HUES6 (cell line): ENCODE measurements at regions not wholly inside any gene's neighbourhood (a gene's known extent, or its start where the extent isn't known, plus 50 kb on each side); places are given as distances from the start of the nearest gene placed in this dataset.

Experiments used
- H3K27ac ChIP-seq: 2 replicates; pipeline ENCODE4 v1.7.0; 2013; ENCODE audit warnings: low read depth, mild to moderate bottlenecking, low read length, inconsistent platforms
- H3K27me3 ChIP-seq: 2 replicates; pipeline ENCODE4 v1.6.1; 2013; ENCODE audit warnings: low read length; ENCODE audit not compliant: control insufficient read depth, insufficient read depth
- H3K36me3 ChIP-seq: 2 replicates; pipeline ENCODE4 v1.6.1; 2013; ENCODE audit warnings: low read length; ENCODE audit not compliant: control insufficient read depth, insufficient read depth
- H3K4me1 ChIP-seq: 2 replicates; pipeline ENCODE4 v1.6.1; 2013; ENCODE audit warnings: low read length; ENCODE audit not compliant: control insufficient read depth, insufficient read depth
- H3K4me3 ChIP-seq: 2 replicates; pipeline ENCODE4 v1.5.1; 2013; ENCODE audit warnings: low read depth, low read length
- H3K9ac ChIP-seq: one replicate; pipeline ENCODE4 v1.6.1; 2013; ENCODE audit warnings: mild to moderate bottlenecking, low read length
- H3K9me3 ChIP-seq: 2 replicates; pipeline ENCODE4 v1.6.1; 2013; ENCODE audit warnings: low read depth, low read length; ENCODE audit not compliant: control insufficient read depth, insufficient read depth

GRCh38 chr5:158537366-158537765 is 562.4 kb downstream of the EBF1 start:
- no peaks in the 10 kb centered on the region for H3K36me3 ChIP-seq
- no peaks in the 10 kb centered on the region for H3K27me3 ChIP-seq
- no peak overlapping the region for H3K4me3 ChIP-seq
- H3K9ac ChIP-seq, result no peak overlapping the region
- no peak overlapping the region for H3K27ac ChIP-seq
- H3K9me3 ChIP-seq, result no peaks in the 10 kb centered on the region
- H3K4me1 ChIP-seq, result peaks cover 6% of the 10 kb centered on the region; the same call in 1 of the 2 replicates

- no peak overlapping the region for H3K4me3 ChIP-seq
- H3K9ac ChIP-seq, result no peak overlapping the region
- H3K9me3 ChIP-seq, result no peaks in the 10 kb centered on the region
- H3K4me1 ChIP-seq, result peaks cover 6% of the 10 kb centered on the region; the same call in 1 of the 2 replicates
- H3K36me3 ChIP-seq, result no peaks in the 10 kb centered on the region
- H3K27ac ChIP-seq, result no peak overlapping the region
- H3K27me3 ChIP-seq, result no peaks in the 10 kb centered on the region
Measured at GRCh38 chr5:158534203-158534602, 565.5 kb downstream of the EBF1 start.

GRCh38 chr5:158532739-158533138 is 567.0 kb downstream of the EBF1 start:
- H3K9me3 ChIP-seq, result no peaks in the 10 kb centered on the region
- no peaks in the 10 kb centered on the region; the same call in 1 of the 2 replicates for H3K4me1 ChIP-seq
- H3K27ac ChIP-seq, result no peak overlapping the region
- H3K4me3 ChIP-seq, result no peak overlapping the region
- no peaks in the 10 kb centered on the region for H3K27me3 ChIP-seq
- no peaks in the 10 kb centered on the region for H3K36me3 ChIP-seq
- no peak overlapping the region for H3K9ac ChIP-seq

- no peaks in the 10 kb centered on the region for H3K27me3 ChIP-seq
- H3K36me3 ChIP-seq, result no peaks in the 10 kb centered on the region
- no peak overlapping the region for H3K27ac ChIP-seq
- H3K9ac ChIP-seq, result no peak overlapping the region
- no peak overlapping the region for H3K4me3 ChIP-seq
- H3K9me3 ChIP-seq, result no peaks in the 10 kb centered on the region
- no peaks in the 10 kb centered on the region for H3K4me1 ChIP-seq
Measured at GRCh38 chr5:158531860-158532259, 567.9 kb downstream of the EBF1 start.

GRCh38 chr5:158530115-158530514 is 569.6 kb downstream of the EBF1 start:
- Histone ChIP-seq H3K4me1 (no peaks in the 10 kb centered on the region), H3K9me3 (no peaks in the 10 kb centered on the region)

GRCh38 chr5:158529454-158529853 is 570.3 kb downstream of the EBF1 start:
- no peak overlapping the region for H3K4me3 ChIP-seq
- no peaks in the 10 kb centered on the region for H3K4me1 ChIP-seq
- no peaks in the 10 kb centered on the region for H3K27me3 ChIP-seq
- H3K9ac ChIP-seq, result no peak overlapping the region
- H3K27ac ChIP-seq, result no peak overlapping the region
- no peaks in the 10 kb centered on the region for H3K36me3 ChIP-seq
- no peaks in the 10 kb centered on the region for H3K9me3 ChIP-seq

More at GRCh38 chr5:158530115-158530514, 569.6 kb downstream of the EBF1 start:
- Histone ChIP-seq H3K27ac (no peak overlapping the region), H3K36me3 (no peaks in the 10 kb centered on the region), H3K4me3 (no peak overlapping the region), H3K27me3 (no peaks in the 10 kb centered on the region), H3K9ac (no peak overlapping the region)

GRCh38 chr5:158525663-158526062 is 574.1 kb downstream of the EBF1 start:
- Histone ChIP-seq H3K9ac (no peak overlapping the region), H3K4me3 (no peak overlapping the region), H3K36me3 (no peaks in the 10 kb centered on the region), H3K27me3 (no peaks in the 10 kb centered on the region), H3K27ac (no peak overlapping the region), H3K9me3 (no peaks in the 10 kb centered on the region), H3K4me1 (no peaks in the 10 kb centered on the region)

- Histone ChIP-seq H3K9me3 (no peaks in the 10 kb centered on the region), H3K4me1 (no peaks in the 10 kb centered on the region), H3K9ac (no peak overlapping the region), H3K4me3 (no peak overlapping the region), H3K27me3 (no peaks in the 10 kb centered on the region), H3K27ac (no peak overlapping the region), H3K36me3 (no peaks in the 10 kb centered on the region)
Measured at GRCh38 chr5:158524070-158524469, 575.6 kb downstream of the EBF1 start.

- no peak overlapping the region for H3K27ac ChIP-seq
Measured at GRCh38 chr5:158522776-158523175, 576.9 kb downstream of the EBF1 start.

GRCh38 chr5:158521995-158522394 is 577.7 kb downstream of the EBF1 start:
- Histone ChIP-seq H3K9me3 (no peaks in the 10 kb centered on the region), H3K9ac (no peak overlapping the region), H3K4me1 (no peaks in the 10 kb centered on the region), H3K27me3 (no peaks in the 10 kb centered on the region), H3K27ac (no peak overlapping the region), H3K36me3 (no peaks in the 10 kb centered on the region), H3K4me3 (no peak overlapping the region)

More at GRCh38 chr5:158522776-158523175, 576.9 kb downstream of the EBF1 start:
- H3K9me3 ChIP-seq, result no peaks in the 10 kb centered on the region
- H3K4me3 ChIP-seq, result no peak overlapping the region
- H3K36me3 ChIP-seq, result no peaks in the 10 kb centered on the region
- H3K4me1 ChIP-seq, result no peaks in the 10 kb centered on the region
- no peaks in the 10 kb centered on the region for H3K27me3 ChIP-seq
- H3K9ac ChIP-seq, result no peak overlapping the region

GRCh38 chr5:158519433-158520021 is 580.2 kb downstream of the EBF1 start:
- Histone ChIP-seq H3K4me1 (no peaks in the 10 kb centered on the region), H3K36me3 (no peaks in the 10 kb centered on the region), H3K27me3 (no peaks in the 10 kb centered on the region), H3K9ac (no peak overlapping the region), H3K9me3 (no peaks in the 10 kb centered on the region), H3K4me3 (no peak overlapping the region), H3K27ac (no peak overlapping the region)
